Kidney tubule cell (primary cell): ENCODE measurements at regions not wholly inside any gene's neighbourhood (a gene's known extent, or its start where the extent isn't known, plus 50 kb on each side); places are given as distances from the start of the nearest gene placed in this dataset.
A peak's percentile ranks its signal among the peaks of the same experiment; 100 is the strongest.

Experiments
- DNase-seq: peaks from one replicate; pipeline ENCODE4 v3.0.0-alpha.2; 2018; ENCODE audit warnings: low spot score

- DNase-seq: no peak
Observed at GRCh38 chrX:4876268-4876667, 1162.8 kb upstream of the PRKX start.

GRCh38 chrX:4851534-4851933 is 1138.1 kb upstream of the PRKX start:
- DNase-seq: no peak

GRCh38 chrX:4850312-4850711 is 1136.9 kb upstream of the PRKX start:
- no peak for DNase-seq

- no peak for DNase-seq
Observed at GRCh38 chrX:4844376-4844775, 1130.9 kb upstream of the PRKX start.

- DNase-seq: no peak
Observed at GRCh38 chrX:4841216-4841745, 1127.8 kb upstream of the PRKX start.

- DNase-seq: no peak
Observed at GRCh38 chrX:4831574-4831973, 1118.1 kb upstream of the PRKX start.

- DNase-seq: no peak
Observed at GRCh38 chrX:4830880-4831557, 1117.6 kb upstream of the PRKX start.

GRCh38 chrX:4825550-4825949 is 1112.1 kb upstream of the PRKX start:
- DNase-seq: no peak

- no peak for DNase-seq
Observed at GRCh38 chrX:4809571-4809970, 1096.1 kb upstream of the PRKX start.

- DNase-seq: no peak
Observed at GRCh38 chrX:4805502-4805901, 1092.1 kb upstream of the PRKX start.

- DNase-seq: no peak
Observed at GRCh38 chrX:4800756-4801155, 1087.3 kb upstream of the PRKX start.

- DNase-seq: no peak
Observed at GRCh38 chrX:4787971-4788370, 1074.5 kb upstream of the PRKX start.

GRCh38 chrX:4764888-4765287 is 1051.4 kb upstream of the PRKX start:
- peak; percentile 4 for DNase-seq

GRCh38 chrX:4762196-4762595 is 1048.7 kb upstream of the PRKX start:
- no peak for DNase-seq

- DNase-seq: no peak
Observed at GRCh38 chrX:4754878-4755604, 1041.6 kb upstream of the PRKX start.

GRCh38 chrX:4741024-4741423 is 1027.6 kb upstream of the PRKX start:
- DNase-seq: peak; percentile 26

- no peak for DNase-seq
Observed at GRCh38 chrX:4735299-4735698, 1021.9 kb upstream of the PRKX start.

GRCh38 chrX:4710618-4711433 is 997.4 kb upstream of the PRKX start:
- DNase-seq: no peak

GRCh38 chrX:4708970-4709760 is 995.7 kb upstream of the PRKX start:
- no peak for DNase-seq

- no peak for DNase-seq
Observed at GRCh38 chrX:4706961-4707360, 993.5 kb upstream of the PRKX start.

GRCh38 chrX:4690521-4690920 is 977.1 kb upstream of the PRKX start:
- no peak for DNase-seq

- no peak for DNase-seq
Observed at GRCh38 chrX:4682636-4683035, 969.2 kb upstream of the PRKX start.
